H7 (cell line): ENCODE measurements at regions not wholly inside any gene's neighbourhood (a gene's known extent, or its start where the extent isn't known, plus 50 kb on each side); places are given as distances from the start of the nearest gene placed in this dataset.
"Not testable (repeated sequence)": the region's sequence is repeated elsewhere in the genome, so short reads cannot be mapped to it uniquely, and the experiment has no call there.

Source experiments
- DNase-seq: peaks from one replicate; pipeline ENCODE4 v3.0.0; 2012
- H3K27me3 ChIP-seq: 2 replicates; pipeline ENCODE4 v1.6.0; 2011; ENCODE audit warnings: mild to moderate bottlenecking, low read length; ENCODE audit not compliant: control insufficient read depth, insufficient read depth
- H3K36me3 ChIP-seq: replicated peaks from 2 replicates; pipeline ENCODE4 v1.5.1; 2011; ENCODE audit warnings: low read length; ENCODE audit not compliant: control insufficient read depth, insufficient read depth
- H3K4me3 ChIP-seq: 2 replicates; pipeline ENCODE4 v1.5.1; 2011; ENCODE audit warnings: low read depth, mild to moderate bottlenecking, control low read depth, low read length, moderate library complexity; ENCODE audit not compliant: insufficient read depth

- Histone ChIP-seq H3K27me3 (no peaks in the 10 kb centered on the region), H3K36me3 (no peaks in the 10 kb centered on the region), H3K4me3 (no peak overlapping the region)
- no peak for DNase-seq
Observed at GRCh38 chr11:34830648-34831047, 85.5 kb downstream of the APIP start.

- DNase-seq, result no peak
- Histone ChIP-seq H3K4me3 (no peak overlapping the region), H3K36me3 (no peaks in the 10 kb centered on the region), H3K27me3 (no peaks in the 10 kb centered on the region)
Observed at GRCh38 chr11:34830035-34830434, 86.1 kb downstream of the APIP start.

GRCh38 chr11:34827228-34827627 lies 89.0 kb downstream of the APIP start:
- no peak for DNase-seq
- Histone ChIP-seq H3K4me3 (no peak overlapping the region), H3K27me3 (no peaks in the 10 kb centered on the region), H3K36me3 (no peaks in the 10 kb centered on the region)

- Histone ChIP-seq H3K4me3 (no peak overlapping the region), H3K27me3 (no peaks in the 10 kb centered on the region), H3K36me3 (no peaks in the 10 kb centered on the region)
- DNase-seq, result no peak
Observed at GRCh38 chr11:34826384-34826726, 89.8 kb downstream of the APIP start.

GRCh38 chr11:34825670-34826383 lies 90.4 kb downstream of the APIP start:
- no peaks in the 10 kb centered on the region for H3K36me3 ChIP-seq
- no peaks in the 10 kb centered on the region for H3K27me3 ChIP-seq
- H3K4me3 ChIP-seq, result no peak overlapping the region
- no peak for DNase-seq

- no peak for DNase-seq
- H3K4me3 ChIP-seq, result no peak overlapping the region
- H3K27me3 ChIP-seq, result no peaks in the 10 kb centered on the region
- H3K36me3 ChIP-seq, result no peaks in the 10 kb centered on the region
Observed at GRCh38 chr11:34825315-34825669, 90.9 kb downstream of the APIP start.

GRCh38 chr11:34824425-34824824 lies 91.8 kb downstream of the APIP start:
- no peak for DNase-seq
- Histone ChIP-seq H3K4me3 (no peak overlapping the region), H3K36me3 (no peaks in the 10 kb centered on the region), H3K27me3 (no peaks in the 10 kb centered on the region)

- Histone ChIP-seq H3K4me3 (no peak overlapping the region), H3K27me3 (no peaks in the 10 kb centered on the region), H3K36me3 (no peaks in the 10 kb centered on the region)
- DNase-seq, result no peak
Observed at GRCh38 chr11:34823639-34824038, 92.5 kb downstream of the APIP start.

GRCh38 chr11:34823197-34823596 lies 93.0 kb downstream of the APIP start:
- H3K4me3 ChIP-seq, result no peak overlapping the region
- DNase-seq, result no peak
- no peaks in the 10 kb centered on the region for H3K36me3 ChIP-seq
- H3K27me3 ChIP-seq, result no peaks in the 10 kb centered on the region

GRCh38 chr11:34819740-34820482 lies 96.3 kb downstream of the APIP start:
- H3K27me3 ChIP-seq, result no peaks in the 10 kb centered on the region
- no peak for DNase-seq
- H3K4me3 ChIP-seq, result no peak overlapping the region
- no peaks in the 10 kb centered on the region for H3K36me3 ChIP-seq

- not testable (repeated sequence) for H3K27me3 ChIP-seq, H3K4me3 ChIP-seq, H3K36me3 ChIP-seq, DNase-seq
Observed at GRCh38 chr11:34817812-34818211, 98.4 kb downstream of the APIP start.

- no peaks in the 10 kb centered on the region for H3K36me3 ChIP-seq
- no peak for DNase-seq
- no peaks in the 10 kb centered on the region for H3K27me3 ChIP-seq
- no peak overlapping the region for H3K4me3 ChIP-seq
Observed at GRCh38 chr11:34816698-34817213, 99.4 kb downstream of the APIP start.

- Histone ChIP-seq H3K4me3 (no peak overlapping the region), H3K36me3 (no peaks in the 10 kb centered on the region), H3K27me3 (no peaks in the 10 kb centered on the region)
- DNase-seq, result no peak
Observed at GRCh38 chr11:34812905-34813576, 103.1 kb downstream of the APIP start.

- DNase-seq, result no peak
- Histone ChIP-seq H3K4me3 (no peak overlapping the region), H3K36me3 (no peaks in the 10 kb centered on the region), H3K27me3 (no peaks in the 10 kb centered on the region)
Observed at GRCh38 chr11:34811858-34812257, 104.3 kb downstream of the APIP start.

GRCh38 chr11:34810107-34810562 lies 106.0 kb downstream of the APIP start:
- no peaks in the 10 kb centered on the region for H3K27me3 ChIP-seq
- no peak for DNase-seq
- no peak overlapping the region for H3K4me3 ChIP-seq
- H3K36me3 ChIP-seq, result no peaks in the 10 kb centered on the region
